ENCODE measurements at regions not wholly inside any gene's neighbourhood (a gene's known extent, or its start where the extent isn't known, plus 50 kb on each side); places are given as distances from the start of the nearest gene placed in this dataset.

DNA sequence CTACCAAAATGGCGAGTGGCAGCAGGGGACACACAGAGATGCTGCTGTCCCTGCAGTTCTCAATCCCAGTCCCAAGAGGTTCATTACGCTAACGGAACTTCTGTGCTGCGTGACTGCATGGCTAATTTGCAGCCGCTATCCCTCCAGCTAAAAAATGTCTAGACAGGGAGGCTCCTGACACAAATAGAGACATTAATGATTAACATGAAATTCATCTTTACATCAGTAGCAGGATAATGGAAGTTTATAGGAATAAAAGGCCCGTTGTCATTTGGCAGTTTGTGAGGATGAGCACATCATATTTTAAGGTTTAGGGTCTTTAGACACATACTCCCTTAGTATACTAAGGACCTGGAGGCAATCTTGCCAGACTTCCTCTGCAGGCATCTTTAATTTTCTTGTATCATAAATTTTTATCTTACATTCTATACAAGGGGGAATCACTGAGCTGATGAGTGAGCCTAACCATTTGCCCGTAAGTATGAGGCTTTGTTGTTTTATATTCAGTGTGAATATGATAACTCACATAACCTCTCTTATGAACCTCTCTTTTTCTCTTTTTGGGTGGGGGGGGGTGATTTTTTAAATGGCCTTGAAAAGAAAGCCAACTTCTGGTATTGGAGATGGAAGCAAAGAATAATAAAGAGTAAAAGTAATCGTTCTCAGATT, 99.8 kb upstream of the OR9G4 start:
- no peaks in the 10 kb centered on the region for H3K36me3 ChIP-seq
- peaks cover 0 to 6% of the 10 kb centered on the region in 2 donors for H3K27me3 ChIP-seq
- H3K27ac ChIP-seq, result no peak overlapping the region
- TF ChIP-seq, protein P1, sequence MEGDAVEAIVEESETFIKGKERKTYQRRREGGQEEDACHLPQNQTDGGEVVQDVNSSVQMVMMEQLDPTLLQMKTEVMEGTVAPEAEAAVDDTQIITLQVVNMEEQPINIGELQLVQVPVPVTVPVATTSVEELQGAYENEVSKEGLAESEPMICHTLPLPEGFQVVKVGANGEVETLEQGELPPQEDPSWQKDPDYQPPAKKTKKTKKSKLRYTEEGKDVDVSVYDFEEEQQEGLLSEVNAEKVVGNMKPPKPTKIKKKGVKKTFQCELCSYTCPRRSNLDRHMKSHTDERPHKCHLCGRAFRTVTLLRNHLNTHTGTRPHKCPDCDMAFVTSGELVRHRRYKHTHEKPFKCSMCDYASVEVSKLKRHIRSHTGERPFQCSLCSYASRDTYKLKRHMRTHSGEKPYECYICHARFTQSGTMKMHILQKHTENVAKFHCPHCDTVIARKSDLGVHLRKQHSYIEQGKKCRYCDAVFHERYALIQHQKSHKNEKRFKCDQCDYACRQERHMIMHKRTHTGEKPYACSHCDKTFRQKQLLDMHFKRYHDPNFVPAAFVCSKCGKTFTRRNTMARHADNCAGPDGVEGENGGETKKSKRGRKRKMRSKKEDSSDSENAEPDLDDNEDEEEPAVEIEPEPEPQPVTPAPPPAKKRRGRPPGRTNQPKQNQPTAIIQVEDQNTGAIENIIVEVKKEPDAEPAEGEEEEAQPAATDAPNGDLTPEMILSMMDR (IDR thresholded peaks at IDR 0.05), result no peak
- intact Hi-C loops (cut with DNase I; ENCODE audit: low total_unique reads), result loop anchor here (10.0 kb wide), 1 partner anchor 507 kb away; no protein-coding TSS in a partner anchor
- no peak for DNase-seq
- H3K4me3 ChIP-seq, result no peak overlapping the region
- H3K4me1 ChIP-seq, result no peaks in the 10 kb centered on the region
- no peaks in the 10 kb centered on the region for H3K9me3 ChIP-seq

DNA sequence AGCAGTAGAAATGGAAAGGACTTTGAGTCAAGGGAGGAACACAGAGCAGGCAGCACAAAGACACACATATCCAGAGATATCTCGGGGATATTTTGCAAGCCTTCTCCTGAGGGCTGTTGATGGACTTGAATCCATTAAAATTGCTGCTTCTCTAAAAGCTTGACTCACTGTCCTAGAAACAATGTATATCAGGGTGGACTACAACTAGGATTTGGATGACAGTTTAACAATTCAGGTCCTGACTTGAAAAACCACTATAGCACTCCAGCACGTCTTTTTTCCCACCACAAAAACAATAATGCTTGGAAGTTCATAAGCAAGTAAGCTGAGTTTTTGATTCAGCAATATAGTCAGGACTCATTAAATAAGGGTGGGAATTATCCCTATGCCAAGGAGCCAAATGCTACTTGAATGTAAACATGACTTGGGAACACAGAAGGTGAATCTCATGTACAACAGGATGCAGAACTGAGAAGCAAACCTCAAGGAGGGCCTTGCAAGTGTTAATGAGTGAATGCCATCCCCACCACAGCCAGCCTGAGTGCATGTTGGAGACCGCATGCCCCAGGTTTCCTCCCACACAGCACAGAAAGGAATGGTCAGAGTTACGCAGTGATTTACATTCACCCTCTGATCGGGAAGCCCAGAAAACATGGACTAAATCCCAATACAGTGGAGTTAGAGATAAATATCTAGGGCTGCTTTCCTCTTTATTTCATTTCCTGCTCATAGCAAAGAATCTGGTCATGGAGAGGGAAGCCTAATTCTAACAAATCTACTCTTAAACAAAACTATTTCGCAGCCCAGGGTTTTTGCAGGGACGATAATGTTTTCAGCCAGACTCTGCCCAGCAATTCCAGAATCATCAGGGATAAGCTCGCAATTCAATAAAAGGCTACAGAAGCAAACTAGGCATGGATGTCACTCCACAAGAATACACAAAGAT, 98.4 kb upstream of the OR9G4 start:
- Histone ChIP-seq H3K9me3 (no peaks in the 10 kb centered on the region), H3K4me1 (no peaks in the 10 kb centered on the region), H3K4me3 (no peak overlapping the region), H3K27me3 (peaks cover 0 to 9% of the 10 kb centered on the region in 2 donors), H3K36me3 (no peaks in the 10 kb centered on the region), H3K27ac (no peak overlapping the region)
- intact Hi-C loops (cut with DNase I; ENCODE audit: low total_unique reads), result loop anchor here (10.0 kb wide), 1 partner anchor 508 kb away; no protein-coding TSS in a partner anchor
- DNase-seq, result no peak
- TF ChIP-seq, protein P1 (IDR thresholded peaks at IDR 0.05), result no peak

DNA sequence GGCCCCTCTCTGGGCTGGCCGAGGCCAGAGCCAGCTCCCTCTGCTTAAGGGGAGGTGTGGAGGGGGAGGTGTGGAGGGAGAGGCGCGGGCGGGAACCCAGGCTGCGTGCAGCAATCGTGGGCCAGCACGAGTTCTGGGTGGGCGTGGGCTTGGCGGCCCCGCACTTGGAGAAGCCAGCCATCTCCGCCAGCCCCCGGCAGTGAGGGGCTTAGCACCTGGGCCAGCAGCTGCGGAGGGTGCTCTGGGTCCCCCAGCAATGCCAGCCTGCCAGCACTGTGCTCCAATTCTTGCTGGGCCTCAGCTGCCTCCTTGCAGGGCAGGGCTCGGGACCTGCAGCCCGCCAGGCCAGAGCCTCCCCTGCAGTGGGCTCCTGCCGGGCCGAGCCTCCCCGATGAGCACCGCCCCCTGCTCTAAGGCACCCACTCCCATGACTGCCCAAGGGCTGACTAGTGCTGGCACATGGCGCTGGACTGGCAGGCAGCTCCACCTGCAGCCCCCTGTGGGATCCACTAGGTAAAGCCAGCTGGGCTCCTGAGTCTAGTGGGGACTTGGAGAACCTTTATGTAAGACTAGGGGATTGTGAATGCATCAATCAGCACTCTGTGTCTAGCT, 96.7 kb upstream of the OR9G4 start:
- no peaks in the 10 kb centered on the region for H3K4me1 ChIP-seq
- intact Hi-C loops (cut with DNase I; ENCODE audit: low total_unique reads), result loop anchor here (10.0 kb wide), 1 partner anchor 510 kb away; no protein-coding TSS in a partner anchor
- TF ChIP-seq, protein P1 (IDR thresholded peaks at IDR 0.05), result no peak
- peaks cover 0 to 9% of the 10 kb centered on the region in 2 donors for H3K27me3 ChIP-seq
- no peaks in the 10 kb centered on the region for H3K36me3 ChIP-seq
- no peak overlapping the region for H3K27ac ChIP-seq
- no peak overlapping the region for H3K4me3 ChIP-seq
- H3K9me3 ChIP-seq, result no peaks in the 10 kb centered on the region
- no peak for DNase-seq

DNA sequence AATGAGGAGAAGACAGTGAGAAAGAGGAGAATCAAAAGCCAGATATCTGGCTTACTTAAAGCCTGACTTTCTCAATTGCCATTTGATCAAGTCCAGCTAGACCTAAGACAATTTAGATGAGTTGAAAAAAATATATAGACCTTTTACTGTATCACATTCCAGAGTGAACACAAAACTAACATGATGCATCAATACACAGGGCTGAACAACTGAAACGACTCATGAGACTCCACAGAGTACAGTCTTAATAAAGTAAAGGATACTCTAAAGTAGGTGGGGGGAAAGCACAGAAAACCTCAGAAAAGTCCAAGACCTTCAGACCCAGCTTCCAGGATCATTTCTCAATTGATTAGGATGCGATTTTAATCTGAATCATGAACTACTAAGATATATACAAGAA, 95.3 kb upstream of the OR9G4 start:
- Histone ChIP-seq H3K27me3 (peaks cover 0 to 9% of the 10 kb centered on the region in 2 donors), H3K27ac (no peak overlapping the region), H3K4me3 (no peak overlapping the region), H3K9me3 (no peaks in the 10 kb centered on the region), H3K4me1 (no peaks in the 10 kb centered on the region), H3K36me3 (no peaks in the 10 kb centered on the region)
- TF ChIP-seq, protein P1 (IDR thresholded peaks at IDR 0.05), result no peak
- no peak for DNase-seq
- intact Hi-C loops (cut with DNase I; ENCODE audit: low total_unique reads), result loop anchor here (2.0 to 10.0 kb wide), 2 partner anchors 411 to 511 kb away; no protein-coding TSS in a partner anchor
